Keratinocyte (primary cell): ENCODE measurements at regions not wholly inside any gene's neighbourhood (a gene's known extent, or its start where the extent isn't known, plus 50 kb on each side); places are given as distances from the start of the nearest gene placed in this dataset.

Experiments
- EZH2 ChIP-seq: IDR thresholded peaks from one replicate; pipeline ENCODE4 v1.6.1; 2012; ENCODE audit warnings: inconsistent platforms, mild to moderate bottlenecking, low read length, moderate library complexity
- TF ChIP-seq, protein P1 (sequence below), 3 experiments: IDR thresholded peaks in 1 of 3; conservative IDR thresholded peaks in 1 of 3; optimal IDR thresholded peaks in 1 of 3; 2 replicates in 2 of 3; 3 replicates in 1 of 3; pipeline versions ENCODE3 to v1.5.1; 2011; ENCODE audit warnings: low read length in 3 of 3, mild to moderate bottlenecking in 3 of 3, moderate library complexity in 2 of 3, control low read depth in 1 of 3, inconsistent platforms in 1 of 3; ENCODE audit not compliant: insufficient read depth in 2 of 3; ENCODE audit errors: extremely low read depth in 1 of 3

DNA sequence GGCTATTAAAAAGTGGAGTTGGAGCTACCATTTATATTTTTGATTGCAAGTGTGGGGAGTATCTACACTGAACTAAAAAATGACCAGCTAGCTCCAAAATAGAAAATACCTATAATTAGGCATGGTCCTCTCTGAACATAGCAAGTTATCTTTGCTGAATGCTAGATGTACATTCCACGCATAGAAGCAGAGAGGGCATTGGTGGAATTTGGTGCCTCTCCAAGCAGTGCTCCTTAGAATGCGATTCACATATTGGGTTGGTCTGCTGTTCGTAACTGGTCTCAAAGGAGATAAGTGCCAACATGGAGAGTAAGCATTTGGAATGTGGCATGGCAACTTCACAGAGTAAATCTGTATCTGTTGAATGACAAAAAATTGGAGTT, 196.2 kb downstream of the PTN start:
- TF ChIP-seq, protein P1, sequence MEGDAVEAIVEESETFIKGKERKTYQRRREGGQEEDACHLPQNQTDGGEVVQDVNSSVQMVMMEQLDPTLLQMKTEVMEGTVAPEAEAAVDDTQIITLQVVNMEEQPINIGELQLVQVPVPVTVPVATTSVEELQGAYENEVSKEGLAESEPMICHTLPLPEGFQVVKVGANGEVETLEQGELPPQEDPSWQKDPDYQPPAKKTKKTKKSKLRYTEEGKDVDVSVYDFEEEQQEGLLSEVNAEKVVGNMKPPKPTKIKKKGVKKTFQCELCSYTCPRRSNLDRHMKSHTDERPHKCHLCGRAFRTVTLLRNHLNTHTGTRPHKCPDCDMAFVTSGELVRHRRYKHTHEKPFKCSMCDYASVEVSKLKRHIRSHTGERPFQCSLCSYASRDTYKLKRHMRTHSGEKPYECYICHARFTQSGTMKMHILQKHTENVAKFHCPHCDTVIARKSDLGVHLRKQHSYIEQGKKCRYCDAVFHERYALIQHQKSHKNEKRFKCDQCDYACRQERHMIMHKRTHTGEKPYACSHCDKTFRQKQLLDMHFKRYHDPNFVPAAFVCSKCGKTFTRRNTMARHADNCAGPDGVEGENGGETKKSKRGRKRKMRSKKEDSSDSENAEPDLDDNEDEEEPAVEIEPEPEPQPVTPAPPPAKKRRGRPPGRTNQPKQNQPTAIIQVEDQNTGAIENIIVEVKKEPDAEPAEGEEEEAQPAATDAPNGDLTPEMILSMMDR (optimal IDR thresholded peaks at IDR 0.05 in 1 of 3, IDR thresholded peaks at IDR 0.05 in 1 of 3, conservative IDR thresholded peaks at IDR 0.05 in 1 of 3; ENCODE audit: extremely low read depth in 1 of 3, insufficient read depth in 2 of 3, low read length in 3 of 3) = no peak
- TF ChIP-seq EZH2 = no peak
